Peyer's patch (tissue), 4 donors: ENCODE measurements at regions not wholly inside any gene's neighbourhood (a gene's known extent, or its start where the extent isn't known, plus 50 kb on each side); places are given as distances from the start of the nearest gene placed in this dataset.

Source experiments
- POLR2A ChIP-seq, 2 donors: fragments of 450-650 bp; IDR thresholded peaks; one replicate each; pipeline ENCODE4 v1.5.1; 2017; ENCODE audit warnings: antibody characterized with exemption in 2 of 2, mild to moderate bottlenecking in 2 of 2, moderate library complexity in 2 of 2
- TF ChIP-seq, protein P1 (sequence below), 6 experiments: fragments of 450-650 bp in 4 of 6; fragments of 200-600 bp in 2 of 6; sonication (generic) in 1 of 6; IDR thresholded peaks; one replicate each; pipeline ENCODE4 v1.5.1; 2017 to 2019; ENCODE audit warnings: antibody characterized with exemption in 6 of 6, mild to moderate bottlenecking in 3 of 6, moderate library complexity in 1 of 6

DNA sequence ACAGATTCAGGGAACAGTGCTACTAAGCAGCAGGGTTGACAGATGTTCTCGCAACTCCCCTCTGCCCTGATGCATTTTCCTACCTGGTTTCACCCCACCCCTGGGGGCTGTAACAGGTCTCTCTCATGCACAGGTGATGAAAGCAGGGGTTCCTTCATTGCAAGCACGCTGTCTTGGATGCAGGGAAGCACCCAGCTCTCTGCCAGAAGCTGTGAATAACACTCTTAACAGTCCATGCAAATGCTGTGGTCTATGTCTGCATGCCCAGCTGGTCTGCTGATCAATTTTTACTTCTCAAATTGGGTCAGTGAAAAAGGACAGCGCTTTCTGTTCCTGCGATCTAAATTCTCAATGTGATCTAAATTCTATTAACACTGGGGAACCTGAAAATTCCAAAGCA is 246.3 kb upstream of the TSHZ3 start:
- TF ChIP-seq POLR2A (IDR thresholded peaks at IDR 0.05), result no peak
- TF ChIP-seq, protein P1, sequence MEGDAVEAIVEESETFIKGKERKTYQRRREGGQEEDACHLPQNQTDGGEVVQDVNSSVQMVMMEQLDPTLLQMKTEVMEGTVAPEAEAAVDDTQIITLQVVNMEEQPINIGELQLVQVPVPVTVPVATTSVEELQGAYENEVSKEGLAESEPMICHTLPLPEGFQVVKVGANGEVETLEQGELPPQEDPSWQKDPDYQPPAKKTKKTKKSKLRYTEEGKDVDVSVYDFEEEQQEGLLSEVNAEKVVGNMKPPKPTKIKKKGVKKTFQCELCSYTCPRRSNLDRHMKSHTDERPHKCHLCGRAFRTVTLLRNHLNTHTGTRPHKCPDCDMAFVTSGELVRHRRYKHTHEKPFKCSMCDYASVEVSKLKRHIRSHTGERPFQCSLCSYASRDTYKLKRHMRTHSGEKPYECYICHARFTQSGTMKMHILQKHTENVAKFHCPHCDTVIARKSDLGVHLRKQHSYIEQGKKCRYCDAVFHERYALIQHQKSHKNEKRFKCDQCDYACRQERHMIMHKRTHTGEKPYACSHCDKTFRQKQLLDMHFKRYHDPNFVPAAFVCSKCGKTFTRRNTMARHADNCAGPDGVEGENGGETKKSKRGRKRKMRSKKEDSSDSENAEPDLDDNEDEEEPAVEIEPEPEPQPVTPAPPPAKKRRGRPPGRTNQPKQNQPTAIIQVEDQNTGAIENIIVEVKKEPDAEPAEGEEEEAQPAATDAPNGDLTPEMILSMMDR (IDR thresholded peaks at IDR 0.05), result no peak
